CD4-positive, alpha-beta T cell treated with Interleukin-4 for 1 hour (primary cell): ENCODE measurements at regions not wholly inside any gene's neighbourhood (a gene's known extent, or its start where the extent isn't known, plus 50 kb on each side); places are given as distances from the start of the nearest gene placed in this dataset.

Source experiments
- DNase-seq, 2 donors: peaks; one replicate each; pipeline ENCODE4 v3.0.0-alpha.2; 2020 to 2022

- no peak for DNase-seq
Measured at GRCh38 chr5:54765165-54766028, 220.0 kb downstream of the ESM1 start.

- DNase-seq: no peak
Measured at GRCh38 chr5:54764102-54765090, 221.0 kb downstream of the ESM1 start.

GRCh38 chr5:54761213-54761701 is 224.1 kb downstream of the ESM1 start:
- no peak for DNase-seq

- DNase-seq: no peak
Measured at GRCh38 chr5:54760182-54760935, 225.0 kb downstream of the ESM1 start.

- DNase-seq: no peak
Measured at GRCh38 chr5:54758038-54758437, 227.4 kb downstream of the ESM1 start.

- no peak for DNase-seq
Measured at GRCh38 chr5:54757541-54757940, 227.9 kb downstream of the ESM1 start.

GRCh38 chr5:54756796-54757402 is 228.5 kb downstream of the ESM1 start:
- no peak for DNase-seq

GRCh38 chr5:54756301-54756700 is 229.1 kb downstream of the ESM1 start:
- no peak for DNase-seq

GRCh38 chr5:54754878-54755277 is 230.5 kb downstream of the ESM1 start:
- peak in 1 of 2 donors; percentile 20 for DNase-seq

- no peak for DNase-seq
Measured at GRCh38 chr5:54754420-54754819, 231.0 kb downstream of the ESM1 start.

- no peak for DNase-seq
Measured at GRCh38 chr5:54753753-54754152, 231.6 kb downstream of the ESM1 start.

- DNase-seq: peak; percentile 47 to 50
Measured at GRCh38 chr5:54753034-54753433, 232.4 kb downstream of the ESM1 start.

GRCh38 chr5:54748527-54748926 is 231.0 kb downstream of the SNX18 start:
- DNase-seq: no peak

- no peak for DNase-seq
Measured at GRCh38 chr5:54746777-54747398, 229.3 kb downstream of the SNX18 start.

GRCh38 chr5:54746346-54746745 is 228.8 kb downstream of the SNX18 start:
- DNase-seq: no peak

- DNase-seq: no peak
Measured at GRCh38 chr5:54745599-54745998, 228.0 kb downstream of the SNX18 start.

GRCh38 chr5:54743997-54744788 is 226.6 kb downstream of the SNX18 start:
- peak; percentile 45 to 77 for DNase-seq

GRCh38 chr5:54743581-54743980 is 226.0 kb downstream of the SNX18 start:
- DNase-seq: no peak

- no peak for DNase-seq
Measured at GRCh38 chr5:54742417-54742891, 224.9 kb downstream of the SNX18 start.

GRCh38 chr5:54741711-54742110 is 224.2 kb downstream of the SNX18 start:
- DNase-seq: no peak

- no peak for DNase-seq
Measured at GRCh38 chr5:54740141-54740540, 222.6 kb downstream of the SNX18 start.
